Smooth muscle cell (in vitro differentiated cells): ENCODE measurements at regions not wholly inside any gene's neighbourhood (a gene's known extent, or its start where the extent isn't known, plus 50 kb on each side); places are given as distances from the start of the nearest gene placed in this dataset.

Experiments used
- DNase-seq: peaks from one replicate; lab custom pipeline; 2025; ENCODE audit not compliant: unreplicated experiment; lab: John Stamatoyannopoulos, UW
- H2AFZ ChIP-seq: fragments of 200-600 bp; sonication (generic); 2 replicates; pipeline ENCODE4 v1.6.0; 2016; ENCODE audit warnings: antibody characterized with exemption, low read depth, mild to moderate bottlenecking
- H3F3A ChIP-seq: fragments of 200-600 bp; sonication (generic); 2 replicates; pipeline ENCODE4 v1.6.0; 2017; ENCODE audit warnings: antibody characterized with exemption, low read depth
- H3K27ac ChIP-seq: fragments of 200-600 bp; sonication (generic); 2 replicates; pipeline ENCODE4 v1.5.1; 2016; ENCODE audit warnings: low read depth, mild to moderate bottlenecking
- H3K27me3 ChIP-seq: fragments of 200-600 bp; sonication (generic); 2 replicates; pipeline ENCODE4 v1.6.1; 2016; ENCODE audit warnings: low read depth, mild to moderate bottlenecking
- H3K36me3 ChIP-seq: fragments of 200-600 bp; sonication (generic); 2 replicates; pipeline ENCODE4 v1.5.1; 2016; ENCODE audit warnings: low read depth
- H3K4me1 ChIP-seq: fragments of 200-600 bp; sonication (generic); 2 replicates; pipeline ENCODE4 v1.5.1; 2016; ENCODE audit warnings: low read depth
- H3K4me2 ChIP-seq: fragments of 200-600 bp; sonication (generic); 2 replicates; pipeline ENCODE4 v1.6.0; 2016; ENCODE audit warnings: mild to moderate bottlenecking
- H3K4me3 ChIP-seq: fragments of 200-600 bp; sonication (generic); 2 replicates; pipeline ENCODE4 v1.5.1; 2016; ENCODE audit warnings: mild to moderate bottlenecking
- H3K79me2 ChIP-seq: fragments of 200-600 bp; sonication (generic); 2 replicates; pipeline ENCODE4 v1.6.0; 2016; ENCODE audit warnings: low read depth, mild to moderate bottlenecking
- H3K9ac ChIP-seq: fragments of 200-600 bp; sonication (generic); 2 replicates; pipeline ENCODE4 v1.6.0; 2016; ENCODE audit warnings: low read depth
- H3K9me3 ChIP-seq: fragments of 200-600 bp; sonication (generic); replicated peaks from 2 replicates; pipeline ENCODE4 v1.5.1; 2016; ENCODE audit warnings: low read depth
- H4K20me1 ChIP-seq: fragments of 200-600 bp; sonication (generic); 2 replicates; pipeline ENCODE4 v1.6.0; 2016; ENCODE audit warnings: low read depth
- WGBS: methylation state at CpG from one replicate; pipeline ENCODE4 v1.1.7; 2016; ENCODE audit warnings: low lambda C conversion rate; 5-methylcytosine and 5-hydroxymethylcytosine counted together
- TF ChIP-seq, protein P1 (sequence below): fragments of 200-600 bp; sonication (generic); IDR thresholded peaks from 2 replicates; pipeline ENCODE4 v1.5.1; 2017; ENCODE audit warnings: borderline replicate concordance, mild to moderate bottlenecking, antibody characterized with exemption; ENCODE audit not compliant: insufficient read depth, poor library complexity, severe bottlenecking

DNA sequence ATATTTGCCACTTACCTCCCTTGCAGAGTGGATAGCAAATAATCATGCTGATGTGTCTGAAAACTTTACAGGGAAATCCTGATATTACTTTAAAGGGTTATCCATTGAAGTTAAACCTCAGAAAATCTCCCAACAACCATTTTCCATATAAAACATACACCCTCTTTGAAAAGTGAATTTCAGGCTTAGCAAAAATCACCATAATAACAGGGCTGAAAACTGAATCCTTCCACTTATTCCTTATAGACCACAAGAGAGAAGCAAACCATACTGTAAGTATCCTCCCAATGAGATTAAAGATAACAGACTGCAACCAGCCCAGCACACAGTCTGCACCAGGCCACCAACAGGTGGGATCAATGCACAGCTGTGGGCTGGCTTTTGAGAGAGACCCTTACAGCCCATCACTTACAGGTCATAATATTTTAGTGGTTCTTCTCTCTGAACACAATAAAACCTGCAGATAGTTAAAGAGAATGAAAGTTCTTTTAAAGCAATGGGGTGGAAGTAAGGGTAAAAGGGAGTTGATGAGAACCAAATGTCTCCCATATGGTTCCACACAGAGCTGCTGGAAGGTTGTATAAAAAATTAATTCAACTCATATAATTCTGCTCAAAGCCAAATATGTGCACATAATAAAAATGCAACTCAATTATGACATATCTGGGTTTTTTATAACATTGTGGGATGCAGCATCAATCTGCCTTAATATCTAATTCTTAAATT lies 376.2 kb upstream of the GRAMD2B start:
- TF ChIP-seq, protein P1, sequence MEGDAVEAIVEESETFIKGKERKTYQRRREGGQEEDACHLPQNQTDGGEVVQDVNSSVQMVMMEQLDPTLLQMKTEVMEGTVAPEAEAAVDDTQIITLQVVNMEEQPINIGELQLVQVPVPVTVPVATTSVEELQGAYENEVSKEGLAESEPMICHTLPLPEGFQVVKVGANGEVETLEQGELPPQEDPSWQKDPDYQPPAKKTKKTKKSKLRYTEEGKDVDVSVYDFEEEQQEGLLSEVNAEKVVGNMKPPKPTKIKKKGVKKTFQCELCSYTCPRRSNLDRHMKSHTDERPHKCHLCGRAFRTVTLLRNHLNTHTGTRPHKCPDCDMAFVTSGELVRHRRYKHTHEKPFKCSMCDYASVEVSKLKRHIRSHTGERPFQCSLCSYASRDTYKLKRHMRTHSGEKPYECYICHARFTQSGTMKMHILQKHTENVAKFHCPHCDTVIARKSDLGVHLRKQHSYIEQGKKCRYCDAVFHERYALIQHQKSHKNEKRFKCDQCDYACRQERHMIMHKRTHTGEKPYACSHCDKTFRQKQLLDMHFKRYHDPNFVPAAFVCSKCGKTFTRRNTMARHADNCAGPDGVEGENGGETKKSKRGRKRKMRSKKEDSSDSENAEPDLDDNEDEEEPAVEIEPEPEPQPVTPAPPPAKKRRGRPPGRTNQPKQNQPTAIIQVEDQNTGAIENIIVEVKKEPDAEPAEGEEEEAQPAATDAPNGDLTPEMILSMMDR = no peak
- Histone ChIP-seq H3K4me1 (no peaks in the 10 kb centered on the region), H3K27me3 (no peaks in the 10 kb centered on the region), H3K27ac (no peak overlapping the region), H3K9me3 (no peaks in the 10 kb centered on the region), H3K36me3 (no peaks in the 10 kb centered on the region), H3F3A (no peaks in the 10 kb centered on the region), H4K20me1 (no peaks in the 10 kb centered on the region), H3K4me3 (no peak overlapping the region), H3K79me2 (no peaks in the 10 kb centered on the region), H3K9ac (no peak overlapping the region), H2AFZ (no peak overlapping the region), H3K4me2 (no peak overlapping the region)
- DNase-seq = no peak

DNA sequence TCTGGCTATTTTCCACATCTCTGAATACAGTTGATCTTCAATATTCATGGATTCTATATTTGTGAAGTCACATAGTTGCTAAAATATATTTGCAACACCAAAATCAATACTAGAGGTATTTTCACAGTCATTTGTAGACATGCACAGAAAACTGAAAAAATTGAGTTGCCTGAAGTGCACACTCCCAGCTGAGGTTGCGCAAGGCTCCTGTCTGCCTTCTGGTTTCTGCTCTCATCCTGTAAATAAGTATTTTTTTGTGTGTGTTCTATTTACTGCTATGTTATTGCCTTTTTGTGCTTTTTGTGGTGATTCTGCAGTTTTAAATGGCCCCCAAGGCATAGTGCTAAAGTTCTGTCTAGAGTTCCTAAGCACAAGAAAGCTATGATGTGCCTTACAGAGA lies 371.1 kb upstream of the GRAMD2B start:
- H3F3A ChIP-seq = no peaks in the 10 kb centered on the region
- no peak overlapping the region for H3K9ac ChIP-seq
- no peaks in the 10 kb centered on the region for H4K20me1 ChIP-seq
- no peaks in the 10 kb centered on the region for H3K27me3 ChIP-seq
- no peaks in the 10 kb centered on the region for H3K36me3 ChIP-seq
- H2AFZ ChIP-seq = peak overlapping the region; percentile 21
- 91% methylated on average over 1 of the region's 1 CpG for WGBS
- no peak overlapping the region for H3K4me2 ChIP-seq
- H3K4me1 ChIP-seq = peaks cover 7% of the 10 kb centered on the region
- TF ChIP-seq, protein P1 = no peak
- no peaks in the 10 kb centered on the region for H3K79me2 ChIP-seq
- no peak for DNase-seq
- H3K9me3 ChIP-seq = no peaks in the 10 kb centered on the region
- H3K4me3 ChIP-seq = no peak overlapping the region
- no peak overlapping the region for H3K27ac ChIP-seq

DNA sequence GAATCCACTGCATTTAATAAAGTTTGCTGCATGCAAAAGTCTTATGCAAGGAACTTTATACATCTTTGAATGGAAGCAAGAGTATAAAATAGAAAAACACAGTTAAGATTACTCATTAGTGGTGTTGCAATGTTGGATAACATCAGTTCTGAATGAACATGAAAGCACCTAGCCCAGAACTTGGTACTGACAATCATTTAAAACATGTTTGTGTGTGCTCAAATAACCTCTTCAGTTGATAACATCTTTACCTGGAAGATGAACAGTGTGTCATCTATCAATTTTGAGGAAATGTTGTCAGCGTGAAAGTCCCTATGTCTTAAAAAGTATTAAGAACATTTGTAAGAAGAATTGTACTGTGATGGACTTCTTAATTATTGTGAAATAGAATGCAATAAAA lies 370.4 kb upstream of the GRAMD2B start:
- Histone ChIP-seq H3K9ac (no peak overlapping the region), H3K27ac (no peak overlapping the region), H4K20me1 (no peaks in the 10 kb centered on the region), H3K27me3 (no peaks in the 10 kb centered on the region), H3K4me2 (no peak overlapping the region), H3K4me3 (no peak overlapping the region), H3K79me2 (no peaks in the 10 kb centered on the region), H3K36me3 (no peaks in the 10 kb centered on the region), H3F3A (no peaks in the 10 kb centered on the region), H3K9me3 (no peaks in the 10 kb centered on the region), H3K4me1 (peaks cover 7% of the 10 kb centered on the region), H2AFZ (no peak overlapping the region)
- TF ChIP-seq, protein P1 = no peak
- no peak for DNase-seq
- WGBS = 82% methylated on average over 1 of the region's 1 CpG

DNA sequence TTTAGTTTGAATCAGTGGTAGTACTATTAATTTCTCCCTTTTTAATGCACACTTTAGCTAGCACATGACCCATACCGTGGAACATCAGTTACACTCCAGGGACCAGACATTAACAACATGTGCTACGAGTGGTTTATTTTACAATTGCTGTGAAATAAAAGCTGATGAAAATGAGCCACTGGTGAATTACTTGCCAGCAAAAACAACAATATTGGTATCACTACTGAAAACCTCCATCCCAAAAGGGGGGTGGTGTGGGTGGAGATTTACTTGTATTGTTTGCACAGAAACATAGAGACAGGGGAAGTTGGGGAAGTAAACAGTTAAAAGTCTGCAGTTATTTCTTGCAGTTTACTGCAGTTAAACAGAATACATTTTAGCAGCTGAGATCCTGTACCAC lies 369.6 kb upstream of the GRAMD2B start:
- TF ChIP-seq, protein P1 = no peak
- 83% methylated on average over 2 of the region's 2 CpGs for WGBS
- no peaks in the 10 kb centered on the region for H3K79me2 ChIP-seq
- H4K20me1 ChIP-seq = no peaks in the 10 kb centered on the region
- no peak overlapping the region for H3K4me3 ChIP-seq
- DNase-seq = no peak
- H3K4me2 ChIP-seq = no peak overlapping the region
- H3K4me1 ChIP-seq = peaks cover 7% of the 10 kb centered on the region
- H2AFZ ChIP-seq = no peak overlapping the region
- no peaks in the 10 kb centered on the region for H3F3A ChIP-seq
- no peak overlapping the region for H3K27ac ChIP-seq
- H3K36me3 ChIP-seq = no peaks in the 10 kb centered on the region
- H3K9ac ChIP-seq = no peak overlapping the region
- no peaks in the 10 kb centered on the region for H3K27me3 ChIP-seq
- H3K9me3 ChIP-seq = no peaks in the 10 kb centered on the region
